GM06990 (cell line): ENCODE measurements at regions not wholly inside any gene's neighbourhood (a gene's known extent, or its start where the extent isn't known, plus 50 kb on each side); places are given as distances from the start of the nearest gene placed in this dataset.

Source experiments
- DNase-seq: peaks from one replicate; pipeline ENCODE4 v3.0.0-alpha.2; 2011; ENCODE audit not compliant: insufficient read length; ENCODE audit errors: extremely low read depth
- H3K27me3 ChIP-seq: replicated peaks from 2 replicates; pipeline ENCODE4 v1.6.0; 2011; ENCODE audit warnings: low read length; ENCODE audit not compliant: control insufficient read depth, insufficient read depth
- H3K36me3 ChIP-seq: 2 replicates; pipeline ENCODE4 v1.5.1; 2011; ENCODE audit warnings: low read length; ENCODE audit not compliant: control insufficient read depth, insufficient read depth
- H3K4me3 ChIP-seq: replicated peaks from 2 replicates; pipeline ENCODE4 v1.5.1; 2011; ENCODE audit warnings: low read depth, mild to moderate bottlenecking, control low read depth, low read length
- TF ChIP-seq, protein P1 (sequence below): IDR thresholded peaks from 2 replicates; pipeline ENCODE4 v1.5.1; 2011; ENCODE audit warnings: low read length, control low read depth, mild to moderate bottlenecking, inconsistent platforms; ENCODE audit not compliant: insufficient read depth, poor library complexity, severe bottlenecking

DNA sequence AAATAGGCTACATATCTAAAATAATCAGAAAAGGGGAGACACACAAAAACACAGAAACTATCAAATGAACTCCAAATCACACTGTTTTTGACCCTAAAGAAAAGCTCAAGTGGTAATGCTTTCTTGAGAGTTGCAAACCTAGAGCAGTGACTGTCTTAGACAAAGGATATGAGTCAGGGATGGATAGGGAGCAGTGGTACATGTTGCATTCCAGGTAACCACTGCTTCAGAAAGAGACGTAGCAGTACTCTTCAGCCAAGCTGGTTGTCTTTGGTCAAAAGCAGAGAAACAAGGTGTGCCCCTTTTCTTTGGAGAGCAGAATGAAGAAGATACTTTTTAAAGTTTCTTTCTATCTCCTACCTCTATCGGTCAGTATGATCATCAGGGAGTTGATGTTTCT, 1003.6 kb downstream of the CDH9 start:
- TF ChIP-seq, protein P1, sequence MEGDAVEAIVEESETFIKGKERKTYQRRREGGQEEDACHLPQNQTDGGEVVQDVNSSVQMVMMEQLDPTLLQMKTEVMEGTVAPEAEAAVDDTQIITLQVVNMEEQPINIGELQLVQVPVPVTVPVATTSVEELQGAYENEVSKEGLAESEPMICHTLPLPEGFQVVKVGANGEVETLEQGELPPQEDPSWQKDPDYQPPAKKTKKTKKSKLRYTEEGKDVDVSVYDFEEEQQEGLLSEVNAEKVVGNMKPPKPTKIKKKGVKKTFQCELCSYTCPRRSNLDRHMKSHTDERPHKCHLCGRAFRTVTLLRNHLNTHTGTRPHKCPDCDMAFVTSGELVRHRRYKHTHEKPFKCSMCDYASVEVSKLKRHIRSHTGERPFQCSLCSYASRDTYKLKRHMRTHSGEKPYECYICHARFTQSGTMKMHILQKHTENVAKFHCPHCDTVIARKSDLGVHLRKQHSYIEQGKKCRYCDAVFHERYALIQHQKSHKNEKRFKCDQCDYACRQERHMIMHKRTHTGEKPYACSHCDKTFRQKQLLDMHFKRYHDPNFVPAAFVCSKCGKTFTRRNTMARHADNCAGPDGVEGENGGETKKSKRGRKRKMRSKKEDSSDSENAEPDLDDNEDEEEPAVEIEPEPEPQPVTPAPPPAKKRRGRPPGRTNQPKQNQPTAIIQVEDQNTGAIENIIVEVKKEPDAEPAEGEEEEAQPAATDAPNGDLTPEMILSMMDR = no peak
- no peaks in the 10 kb centered on the region for H3K36me3 ChIP-seq
- H3K4me3 ChIP-seq = no peak overlapping the region
- no peak for DNase-seq
- H3K27me3 ChIP-seq = no peaks in the 10 kb centered on the region

DNA sequence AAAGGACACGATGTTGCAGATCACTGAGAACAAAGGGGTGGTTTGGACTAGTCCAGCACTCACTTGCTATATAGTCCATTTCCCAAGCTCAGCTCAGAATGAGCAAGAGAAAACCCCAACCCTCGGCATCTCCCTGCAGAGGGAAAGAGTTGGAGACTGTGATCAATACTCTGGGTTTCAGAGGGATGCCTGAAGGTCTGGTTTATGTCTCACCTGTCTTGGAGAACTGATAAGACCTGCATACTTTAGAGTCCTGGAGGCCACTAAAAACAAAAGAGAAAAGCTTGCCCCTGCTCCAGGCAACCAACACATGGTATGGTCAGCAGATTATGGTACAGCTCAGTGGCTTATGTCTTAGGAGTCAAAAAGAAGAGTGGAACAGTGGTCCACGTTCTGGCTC, 1006.9 kb downstream of the CDH9 start:
- Histone ChIP-seq H3K27me3 (no peaks in the 10 kb centered on the region), H3K4me3 (no peak overlapping the region), H3K36me3 (no peaks in the 10 kb centered on the region)
- DNase-seq = no peak
- TF ChIP-seq, protein P1 = no peak

DNA sequence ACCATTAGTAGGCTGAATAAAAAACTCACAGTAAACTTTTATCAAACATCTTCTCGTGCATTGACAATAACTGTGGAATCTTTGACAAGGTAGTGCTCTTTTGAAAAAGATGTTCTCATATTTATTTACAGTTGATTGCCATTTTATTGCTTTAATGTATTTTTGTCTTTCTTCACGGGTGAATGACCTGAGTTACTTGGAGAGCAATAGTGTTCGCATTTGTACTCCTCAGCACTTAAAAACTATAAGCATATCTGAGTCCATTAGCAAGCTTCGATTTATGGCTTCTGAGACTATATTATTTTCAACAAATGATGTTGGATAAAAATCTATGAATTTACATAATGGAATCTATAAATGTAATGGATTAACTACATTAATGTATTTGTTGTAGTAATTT, 1012.3 kb downstream of the CDH9 start:
- DNase-seq = no peak
- no peak overlapping the region for H3K4me3 ChIP-seq
- H3K27me3 ChIP-seq = no peaks in the 10 kb centered on the region
- TF ChIP-seq, protein P1 = no peak
- H3K36me3 ChIP-seq = no peaks in the 10 kb centered on the region

DNA sequence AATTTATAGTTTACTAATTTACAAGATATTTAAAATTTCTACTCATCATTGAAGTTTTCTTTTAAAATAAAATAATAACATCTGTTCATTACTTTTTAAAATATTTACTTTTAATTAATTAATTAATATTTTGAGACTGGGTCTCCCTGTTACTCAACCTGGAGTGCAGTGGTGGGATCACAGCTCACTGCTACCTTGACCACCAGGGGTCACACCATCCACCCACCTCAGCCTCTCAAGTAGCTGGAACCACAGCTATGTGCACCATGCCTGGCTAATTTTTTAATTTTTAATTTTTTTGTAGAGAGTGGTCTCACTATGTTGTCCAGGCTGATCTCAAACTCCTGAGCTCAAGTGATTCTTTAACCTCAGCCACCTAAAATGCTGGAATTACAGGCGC, 1013.6 kb downstream of the CDH9 start:
- no peak for DNase-seq
- H3K36me3 ChIP-seq = no peaks in the 10 kb centered on the region
- no peaks in the 10 kb centered on the region for H3K27me3 ChIP-seq
- TF ChIP-seq, protein P1 = no peak
- H3K4me3 ChIP-seq = no peak overlapping the region

DNA sequence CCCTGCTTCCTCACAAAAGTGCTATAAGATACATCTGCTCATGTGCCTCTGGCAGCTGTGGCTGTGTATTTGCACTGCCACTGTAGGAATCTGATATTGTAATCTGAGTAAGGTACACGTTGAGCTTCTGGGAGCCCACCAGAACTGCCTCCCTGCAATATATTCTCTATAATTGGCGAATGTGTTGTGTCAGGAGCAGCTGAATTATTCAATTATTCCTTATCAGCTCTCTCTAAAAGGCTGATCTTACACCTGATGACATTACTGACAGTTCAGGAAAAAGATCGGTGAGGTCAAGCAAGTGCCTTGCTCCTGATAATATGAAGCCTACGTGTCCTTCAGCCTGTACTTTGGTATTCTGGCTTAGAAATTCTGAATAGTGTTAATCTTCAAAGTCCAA, 1015.0 kb downstream of the CDH9 start:
- no peaks in the 10 kb centered on the region for H3K36me3 ChIP-seq
- no peak overlapping the region for H3K4me3 ChIP-seq
- no peaks in the 10 kb centered on the region for H3K27me3 ChIP-seq
- no peak for DNase-seq
- TF ChIP-seq, protein P1 = no peak

DNA sequence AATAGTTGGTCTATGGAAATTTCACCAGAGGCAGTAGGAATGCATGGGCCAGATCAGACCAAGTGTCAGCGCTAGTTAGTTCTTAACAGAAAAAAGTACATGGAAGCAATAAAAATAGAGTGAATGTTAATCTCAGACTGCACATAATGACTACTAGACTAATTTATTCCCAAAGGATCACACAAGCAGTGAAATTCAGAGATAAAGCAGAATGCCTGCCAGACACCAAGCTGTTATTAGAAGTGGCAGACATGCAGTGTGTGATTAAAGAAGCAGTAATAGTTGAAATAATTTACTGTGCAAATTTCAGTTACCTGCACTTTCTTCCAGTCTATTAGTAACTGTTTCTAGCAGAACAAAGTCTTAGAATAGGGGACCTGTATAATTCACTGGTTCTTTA, 1024.2 kb downstream of the CDH9 start:
- no peak overlapping the region for H3K4me3 ChIP-seq
- DNase-seq = no peak
- H3K36me3 ChIP-seq = no peaks in the 10 kb centered on the region
- no peaks in the 10 kb centered on the region for H3K27me3 ChIP-seq
- TF ChIP-seq, protein P1 = no peak
